Neural cell (in vitro differentiated cells): ENCODE measurements at regions not wholly inside any gene's neighbourhood (a gene's known extent, or its start where the extent isn't known, plus 50 kb on each side); places are given as distances from the start of the nearest gene placed in this dataset.

Source experiments
- H2AFZ ChIP-seq: fragments of 200-600, 300-800 bp; sonication (generic), shearing (Covaris generic); 2 replicates; pipeline ENCODE4 v1.6.0; 2014; ENCODE audit warnings: low read depth, mild to moderate bottlenecking, antibody characterized with exemption, low read length, moderate library complexity
- H3F3A ChIP-seq: fragments of 200-600 bp; shearing (Covaris generic); 2 replicates; pipeline ENCODE4 v1.6.1; 2016; ENCODE audit warnings: mild to moderate bottlenecking, moderate library complexity, mixed read lengths, antibody characterized with exemption, low read length; ENCODE audit not compliant: insufficient read depth, poor library complexity, severe bottlenecking
- H3K27ac ChIP-seq: fragments of 200-600, 300-800 bp; sonication (generic), shearing (Covaris generic); 2 replicates; pipeline ENCODE4 v1.5.1; 2014; ENCODE audit warnings: mild to moderate bottlenecking, low read length, moderate library complexity
- H3K27me3 ChIP-seq: fragments of 300-800, 200-600 bp; sonication (generic), shearing (Covaris generic); 2 replicates; pipeline ENCODE4 v1.6.0; 2014; ENCODE audit warnings: mild to moderate bottlenecking, low read depth, low read length, moderate library complexity; ENCODE audit not compliant: insufficient read depth
- H3K36me3 ChIP-seq: fragments of 300-800, 200-600 bp; sonication (generic), shearing (Covaris generic); 2 replicates; pipeline ENCODE4 v1.5.1; 2014; ENCODE audit warnings: mild to moderate bottlenecking, antibody characterized with exemption, low read length, moderate library complexity; ENCODE audit not compliant: insufficient read depth
- H3K4me2 ChIP-seq: fragments of 300-800, 200-600 bp; sonication (generic), shearing (Covaris generic); 2 replicates; pipeline ENCODE4 v1.6.0; 2014; ENCODE audit warnings: mild to moderate bottlenecking, low read length
- H3K4me3 ChIP-seq: fragments of 300-800, 200-600 bp; sonication (generic), shearing (Covaris generic); 2 replicates; pipeline ENCODE4 v1.5.1; 2014; ENCODE audit warnings: mild to moderate bottlenecking, low read length, moderate library complexity
- H3K79me2 ChIP-seq: fragments of 200-600 bp; shearing (Covaris generic); replicated peaks from 2 replicates; pipeline ENCODE4 v1.6.0; 2014; ENCODE audit warnings: mild to moderate bottlenecking, low read length, moderate library complexity; ENCODE audit not compliant: insufficient read depth
- H3K9ac ChIP-seq: fragments of 300-800, 200-600 bp; sonication (generic), shearing (Covaris generic); 2 replicates; pipeline ENCODE4 v1.6.1; 2016; ENCODE audit warnings: mild to moderate bottlenecking, low read length, mixed read lengths
- H3K9me2 ChIP-seq: fragments of 200-600 bp; shearing (Covaris generic); 2 replicates; pipeline ENCODE4 v1.6.1; 2016; ENCODE audit warnings: mild to moderate bottlenecking, low read length, mixed read lengths; ENCODE audit not compliant: insufficient read depth
- H3K9me3 ChIP-seq: fragments of 200-600, 300-800 bp; sonication (generic), shearing (Covaris generic); 2 replicates; pipeline ENCODE4 v1.6.1; 2016; ENCODE audit warnings: mild to moderate bottlenecking, mixed run types, low read length, moderate library complexity, mixed read lengths
- H4K20me1 ChIP-seq: fragments of 200-600 bp; shearing (Covaris generic); 2 replicates; pipeline ENCODE4 v1.6.1; 2016; ENCODE audit warnings: mild to moderate bottlenecking, mixed run types; ENCODE audit not compliant: insufficient read depth
- CTCF ChIP-seq: fragments of 450-650 bp; IDR thresholded peaks from 2 replicates; pipeline ENCODE4 v1.5.1; 2014; ENCODE audit warnings: antibody characterized with exemption, mild to moderate bottlenecking, moderate library complexity; ENCODE audit not compliant: poor library complexity, severe bottlenecking
- EP300 ChIP-seq: fragments of 450-650 bp; conservative IDR thresholded peaks from 2 replicates; pipeline ENCODE4 v1.6.1; 2014; ENCODE audit warnings: antibody characterized with exemption, mild to moderate bottlenecking, moderate library complexity; ENCODE audit not compliant: poor library complexity, severe bottlenecking
- EZH2 ChIP-seq: fragments of 200-600, 300-800 bp; shearing (Covaris generic), sonication (generic); IDR thresholded peaks from 2 replicates; pipeline ENCODE4 v1.6.1; 2014; ENCODE audit warnings: antibody characterized with exemption, low read length, borderline replicate concordance, mild to moderate bottlenecking; ENCODE audit not compliant: insufficient read depth, poor library complexity, severe bottlenecking
- MXI1 ChIP-seq: fragments of 450-650 bp; conservative IDR thresholded peaks from 2 replicates; pipeline ENCODE4 v1.6.1; 2014; ENCODE audit warnings: antibody characterized with exemption, mild to moderate bottlenecking; ENCODE audit not compliant: poor library complexity, severe bottlenecking
- POLR2AphosphoS5 ChIP-seq: IDR thresholded peaks from 2 replicates; pipeline ENCODE4 v1.6.1; 2012
- RAD21 ChIP-seq: fragments of 450-650 bp; conservative IDR thresholded peaks from 2 replicates; pipeline ENCODE4 v1.6.1; 2014; ENCODE audit warnings: antibody characterized with exemption, mild to moderate bottlenecking, moderate library complexity
- SMC3 ChIP-seq: fragments of 450-650 bp; conservative IDR thresholded peaks from 2 replicates; pipeline ENCODE4 v1.6.1; 2014; ENCODE audit warnings: antibody characterized with exemption, mild to moderate bottlenecking, moderate library complexity; ENCODE audit not compliant: poor library complexity
- TAF1 ChIP-seq: IDR thresholded peaks from 2 replicates; pipeline ENCODE4 v1.6.1; 2012; ENCODE audit warnings: low read depth
- TF ChIP-seq, protein P1 (sequence below): IDR thresholded peaks from 2 replicates; pipeline ENCODE4 v1.6.1; 2012; ENCODE audit warnings: borderline replicate concordance

DNA sequence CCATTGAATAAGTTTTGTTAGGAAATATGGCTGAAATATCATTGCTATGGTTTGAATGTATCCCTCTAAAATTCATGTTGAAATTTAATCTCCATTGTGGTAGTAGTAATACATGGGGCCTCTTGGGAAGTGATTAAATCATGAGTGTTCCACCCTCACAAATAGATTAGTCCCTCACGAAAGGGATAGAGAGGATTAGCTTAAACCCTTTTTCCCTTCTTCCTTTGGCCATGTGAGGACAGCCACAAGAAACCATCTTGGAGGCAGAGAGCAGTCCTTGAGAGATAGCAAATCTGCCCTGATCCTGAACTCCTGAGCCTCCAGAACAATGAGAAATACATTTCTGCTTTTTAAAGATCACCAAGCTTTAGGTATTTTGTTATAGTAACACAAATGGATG is 274.2 kb downstream of the CDH19 start:
- Histone ChIP-seq H2AFZ (no peak overlapping the region), H3K79me2 (no peaks in the 10 kb centered on the region), H3K27me3 (no peaks in the 10 kb centered on the region), H3K27ac (no peak overlapping the region), H3F3A (no peaks in the 10 kb centered on the region), H3K4me3 (no peak overlapping the region), H3K9me3 (no peaks in the 10 kb centered on the region), H3K4me2 (no peak overlapping the region), H3K9ac (no peak overlapping the region), H3K9me2 (no peaks in the 10 kb centered on the region), H4K20me1 (peaks cover 2% of the 10 kb centered on the region), H3K36me3 (no peaks in the 10 kb centered on the region)
- TF ChIP-seq EP300 (no peak), TAF1 (no peak), SMC3 (no peak), RAD21 (no peak), MXI1 (no peak), EZH2 (no peak), CTCF (no peak), POLR2AphosphoS5 (no peak)
- TF ChIP-seq, protein P1, sequence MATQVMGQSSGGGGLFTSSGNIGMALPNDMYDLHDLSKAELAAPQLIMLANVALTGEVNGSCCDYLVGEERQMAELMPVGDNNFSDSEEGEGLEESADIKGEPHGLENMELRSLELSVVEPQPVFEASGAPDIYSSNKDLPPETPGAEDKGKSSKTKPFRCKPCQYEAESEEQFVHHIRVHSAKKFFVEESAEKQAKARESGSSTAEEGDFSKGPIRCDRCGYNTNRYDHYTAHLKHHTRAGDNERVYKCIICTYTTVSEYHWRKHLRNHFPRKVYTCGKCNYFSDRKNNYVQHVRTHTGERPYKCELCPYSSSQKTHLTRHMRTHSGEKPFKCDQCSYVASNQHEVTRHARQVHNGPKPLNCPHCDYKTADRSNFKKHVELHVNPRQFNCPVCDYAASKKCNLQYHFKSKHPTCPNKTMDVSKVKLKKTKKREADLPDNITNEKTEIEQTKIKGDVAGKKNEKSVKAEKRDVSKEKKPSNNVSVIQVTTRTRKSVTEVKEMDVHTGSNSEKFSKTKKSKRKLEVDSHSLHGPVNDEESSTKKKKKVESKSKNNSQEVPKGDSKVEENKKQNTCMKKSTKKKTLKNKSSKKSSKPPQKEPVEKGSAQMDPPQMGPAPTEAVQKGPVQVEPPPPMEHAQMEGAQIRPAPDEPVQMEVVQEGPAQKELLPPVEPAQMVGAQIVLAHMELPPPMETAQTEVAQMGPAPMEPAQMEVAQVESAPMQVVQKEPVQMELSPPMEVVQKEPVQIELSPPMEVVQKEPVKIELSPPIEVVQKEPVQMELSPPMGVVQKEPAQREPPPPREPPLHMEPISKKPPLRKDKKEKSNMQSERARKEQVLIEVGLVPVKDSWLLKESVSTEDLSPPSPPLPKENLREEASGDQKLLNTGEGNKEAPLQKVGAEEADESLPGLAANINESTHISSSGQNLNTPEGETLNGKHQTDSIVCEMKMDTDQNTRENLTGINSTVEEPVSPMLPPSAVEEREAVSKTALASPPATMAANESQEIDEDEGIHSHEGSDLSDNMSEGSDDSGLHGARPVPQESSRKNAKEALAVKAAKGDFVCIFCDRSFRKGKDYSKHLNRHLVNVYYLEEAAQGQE = no peak

GRCh38 chr18:66328296-66328878 is 275.5 kb downstream of the CDH19 start:
- no peaks in the 10 kb centered on the region for H3F3A ChIP-seq
- no peaks in the 10 kb centered on the region for H3K27me3 ChIP-seq
- H3K27ac ChIP-seq = no peak overlapping the region
- H3K4me3 ChIP-seq = no peak overlapping the region
- no peak for TF ChIP-seq TAF1
- no peak for TF ChIP-seq RAD21
- TF ChIP-seq SMC3 = no peak
- TF ChIP-seq CTCF = no peak
- no peak for TF ChIP-seq EP300
- no peak for TF ChIP-seq MXI1
- H3K9me2 ChIP-seq = no peaks in the 10 kb centered on the region
- H3K79me2 ChIP-seq = no peaks in the 10 kb centered on the region
- H3K4me2 ChIP-seq = no peak overlapping the region
- no peak overlapping the region for H3K9ac ChIP-seq
- no peak overlapping the region for H2AFZ ChIP-seq
- no peaks in the 10 kb centered on the region for H3K9me3 ChIP-seq
- peaks cover 2% of the 10 kb centered on the region for H4K20me1 ChIP-seq
- no peaks in the 10 kb centered on the region for H3K36me3 ChIP-seq
